Esophagus squamous epithelium (tissue), 5 donors: ENCODE measurements at regions not wholly inside any gene's neighbourhood (a gene's known extent, or its start where the extent isn't known, plus 50 kb on each side); places are given as distances from the start of the nearest gene placed in this dataset.
A peak's percentile ranks its signal among the peaks of the same experiment; 100 is the strongest.
"Not testable (repeated sequence)": the region's sequence is repeated elsewhere in the genome, so short reads cannot be mapped to it uniquely, and the experiment has no call there.

Source experiments
- DNase-seq: peaks from one replicate; lab custom pipeline; 2025; lab: John Stamatoyannopoulos, UW
- H3K27ac ChIP-seq, 4 donors: fragments of 200-600 bp; sonication (generic); one replicate each; pipeline ENCODE4 v1.5.1; 2016 to 2019; ENCODE audit warnings: mild to moderate bottlenecking in 1 of 4
- H3K27me3 ChIP-seq, 4 donors: fragments of 200-600 bp; sonication (generic); 1 replicate in 3 of 4; 2 replicates in 1 of 4; pipeline versions ENCODE4 v1.5.1 to v1.6.0; 2017 to 2021; ENCODE audit warnings: antibody characterized with exemption in 1 of 4
- H3K36me3 ChIP-seq, 3 donors: fragments of 200-600 bp; sonication (generic); one replicate each; pipeline ENCODE4 v1.5.1; 2016 to 2019
- H3K4me1 ChIP-seq, 3 donors: fragments of 200-600 bp; sonication (generic); one replicate each; pipeline ENCODE4 v1.5.1; 2017 to 2019
- H3K4me3 ChIP-seq, 4 donors: fragments of 200-600 bp; sonication (generic); 1 replicate in 3 of 4; 2 replicates in 1 of 4; pipeline ENCODE4 v1.5.1; 2016 to 2019; ENCODE audit warnings: mild to moderate bottlenecking in 2 of 4, moderate library complexity in 1 of 4
- H3K9me3 ChIP-seq, 3 donors: fragments of 200-600 bp; sonication (generic); one replicate each; pipeline ENCODE4 v1.5.1; 2016 to 2019
- POLR2A ChIP-seq, 4 donors: fragments of 450-650 bp; IDR thresholded peaks; one replicate each; pipeline ENCODE4 v1.6.1; 2017; ENCODE audit warnings: antibody characterized with exemption in 4 of 4, mild to moderate bottlenecking in 4 of 4, moderate library complexity in 3 of 4
- WGBS, 2 donors: methylation state at CpG; one replicate each; pipeline ENCODE4 v1.1.5; 2018; 5-methylcytosine and 5-hydroxymethylcytosine counted together
- intact Hi-C: fragments of 100-400 bp; cut with DNase I; formaldehyde crosslinking; loops from one replicate; pipeline ENCODE4 v1.15.0; 2022
- TF ChIP-seq, protein P1 (sequence below), 6 experiments: fragments of 450-650 bp in 4 of 6; fragments of 200-600 bp in 2 of 6; sonication (generic) in 2 of 6; IDR thresholded peaks; one replicate each; pipeline ENCODE4 v1.5.1; 2016 to 2019; ENCODE audit warnings: antibody characterized with exemption in 6 of 6, mild to moderate bottlenecking in 4 of 6, moderate library complexity in 4 of 6
- donor health status: DM: yes; HTN: yes; CAD: no.

DNA sequence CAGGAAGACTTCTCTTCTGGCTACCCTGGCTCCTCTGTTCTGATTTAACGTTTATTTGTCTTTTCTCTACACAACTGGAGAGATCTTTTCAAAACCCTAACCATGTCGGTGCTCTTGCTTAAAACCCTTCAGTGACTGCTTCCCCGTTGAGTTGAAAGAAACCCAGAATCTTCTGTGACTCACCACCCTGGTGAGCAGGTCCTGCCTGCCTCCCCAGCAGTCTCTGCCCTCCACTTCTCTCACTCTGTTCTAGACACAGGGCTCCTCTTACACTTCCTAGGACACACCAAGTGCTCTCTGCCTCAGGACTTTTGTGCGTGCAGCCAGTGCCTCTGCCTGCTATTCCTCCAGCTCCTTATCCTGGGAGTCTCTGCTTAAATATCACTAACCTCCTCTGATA lies 131.4 kb downstream of the IER5 start:
- intact Hi-C loops = no loop called here
- Histone ChIP-seq H3K27ac (peak overlapping the region in 2 of 4 donors; percentile 18 to 52), H3K4me1 (peaks cover 0 to 22% (median 0%) of the 10 kb centered on the region in 3 donors), H3K36me3 (no peaks in the 10 kb centered on the region), H3K27me3 (peaks cover 0 to 4% (median 0%) of the 10 kb centered on the region in 4 donors), H3K4me3 (no peak overlapping the region), H3K9me3 (no peaks in the 10 kb centered on the region)
- WGBS, 2 donors = 29 to 47% methylated on average over 4 of the region's 4 CpGs
- no peak for DNase-seq
- no peak for TF ChIP-seq POLR2A (IDR thresholded peaks at IDR 0.05)
- TF ChIP-seq, protein P1, sequence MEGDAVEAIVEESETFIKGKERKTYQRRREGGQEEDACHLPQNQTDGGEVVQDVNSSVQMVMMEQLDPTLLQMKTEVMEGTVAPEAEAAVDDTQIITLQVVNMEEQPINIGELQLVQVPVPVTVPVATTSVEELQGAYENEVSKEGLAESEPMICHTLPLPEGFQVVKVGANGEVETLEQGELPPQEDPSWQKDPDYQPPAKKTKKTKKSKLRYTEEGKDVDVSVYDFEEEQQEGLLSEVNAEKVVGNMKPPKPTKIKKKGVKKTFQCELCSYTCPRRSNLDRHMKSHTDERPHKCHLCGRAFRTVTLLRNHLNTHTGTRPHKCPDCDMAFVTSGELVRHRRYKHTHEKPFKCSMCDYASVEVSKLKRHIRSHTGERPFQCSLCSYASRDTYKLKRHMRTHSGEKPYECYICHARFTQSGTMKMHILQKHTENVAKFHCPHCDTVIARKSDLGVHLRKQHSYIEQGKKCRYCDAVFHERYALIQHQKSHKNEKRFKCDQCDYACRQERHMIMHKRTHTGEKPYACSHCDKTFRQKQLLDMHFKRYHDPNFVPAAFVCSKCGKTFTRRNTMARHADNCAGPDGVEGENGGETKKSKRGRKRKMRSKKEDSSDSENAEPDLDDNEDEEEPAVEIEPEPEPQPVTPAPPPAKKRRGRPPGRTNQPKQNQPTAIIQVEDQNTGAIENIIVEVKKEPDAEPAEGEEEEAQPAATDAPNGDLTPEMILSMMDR (IDR thresholded peaks at IDR 0.05) = no peak

DNA sequence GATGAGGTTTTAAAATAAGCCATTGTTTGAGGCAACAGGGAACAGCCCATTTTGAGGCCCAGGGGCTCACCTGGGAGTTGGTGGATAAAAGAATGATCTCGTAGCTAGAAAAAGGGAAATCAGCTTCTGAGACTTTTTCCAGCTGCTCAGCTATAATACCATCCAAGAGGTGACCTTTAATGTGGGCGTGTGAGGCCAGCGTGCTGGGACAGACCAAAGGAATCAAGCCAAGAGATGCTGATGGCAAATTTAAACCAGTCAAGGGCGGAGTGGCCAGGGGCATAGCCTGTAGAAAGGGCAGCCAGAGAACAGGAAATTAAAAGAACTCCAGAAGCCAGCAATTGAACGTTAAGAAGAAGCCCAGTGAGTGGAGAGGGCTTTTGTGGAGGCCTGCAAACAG lies 132.6 kb downstream of the IER5 start:
- Histone ChIP-seq H3K27me3 (peaks cover 0 to 4% (median 0%) of the 10 kb centered on the region in 4 donors), H3K9me3 (no peaks in the 10 kb centered on the region), H3K4me3 (no peak overlapping the region), H3K36me3 (no peaks in the 10 kb centered on the region), H3K27ac (no peak overlapping the region), H3K4me1 (peaks cover 0 to 22% (median 0%) of the 10 kb centered on the region in 3 donors)
- 43 to 54% methylated on average over 5 of the region's 5 CpGs for WGBS, 2 donors
- DNase-seq = no peak
- intact Hi-C loops = no loop called here
- TF ChIP-seq, protein P1 (IDR thresholded peaks at IDR 0.05) = no peak

DNA sequence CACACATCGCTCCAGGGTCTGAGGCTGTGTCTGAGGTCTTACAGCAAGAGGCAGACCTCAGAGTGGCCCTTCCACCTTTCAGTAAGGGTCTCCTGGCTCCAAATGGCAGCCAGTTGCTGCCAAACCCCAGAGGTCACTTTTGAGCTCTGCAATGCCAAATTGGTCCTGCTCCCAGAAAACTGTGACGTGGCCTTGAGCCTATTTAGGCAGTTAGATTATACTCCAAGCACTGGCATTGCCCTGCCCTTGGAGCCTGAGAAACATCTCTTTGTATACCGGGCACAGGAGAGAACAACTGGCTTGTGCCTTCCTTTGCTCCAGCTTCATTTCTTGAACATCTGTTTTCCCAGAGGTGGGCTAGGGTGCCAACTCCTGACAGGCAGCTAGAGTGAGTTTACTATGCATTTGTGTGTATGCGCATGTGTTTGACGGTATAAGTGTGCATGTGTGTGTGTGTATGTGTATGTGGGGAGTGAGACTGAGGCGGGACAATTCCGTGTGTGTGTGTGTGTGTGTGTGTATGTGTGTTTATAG lies 134.5 kb downstream of the IER5 start:
- Histone ChIP-seq H3K36me3 (no peaks in the 10 kb centered on the region), H3K4me3 (no peak overlapping the region), H3K4me1 (peaks cover 0 to 22% (median 0%) of the 10 kb centered on the region in 3 donors), H3K9me3 (peaks cover 0 to 3% (median 0%) of the 10 kb centered on the region in 3 donors), H3K27me3 (no peaks in the 10 kb centered on the region), H3K27ac (no peak overlapping the region)
- intact Hi-C loops = no loop called here
- TF ChIP-seq, protein P1 (IDR thresholded peaks at IDR 0.05) = no peak
- TF ChIP-seq POLR2A (IDR thresholded peaks at IDR 0.05) = no peak
- DNase-seq = no peak
- 85 to 88% methylated on average over 6 to 7 of the region's 7 CpGs for WGBS, 2 donors

DNA sequence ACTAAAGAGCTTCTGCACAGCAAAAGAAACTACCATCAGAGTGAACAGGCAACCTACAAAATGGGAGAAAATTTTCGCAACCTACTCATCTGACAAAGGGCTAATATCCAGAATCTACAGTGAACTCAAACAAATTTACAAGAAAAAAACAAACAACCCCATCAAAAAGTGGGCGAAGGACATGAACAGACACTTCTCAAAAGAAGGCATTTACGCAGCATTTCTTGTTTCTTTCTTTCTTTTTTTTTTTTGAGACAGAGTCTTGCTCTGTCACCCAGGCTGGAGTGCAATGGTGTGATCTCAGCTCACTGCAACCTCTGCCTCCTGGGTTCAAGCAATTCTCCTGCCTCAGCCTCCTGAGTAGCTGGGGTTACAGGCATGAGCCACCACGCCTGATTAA lies 138.2 kb downstream of the IER5 start:
- DNase-seq, intact Hi-C loops, H3K4me1 ChIP-seq, H3K27me3 ChIP-seq, H3K9me3 ChIP-seq, H3K36me3 ChIP-seq, H3K27ac ChIP-seq, H3K4me3 ChIP-seq: not testable (repeated sequence)
- 82 to 83% methylated on average over 3 of the region's 4 CpGs for WGBS, 2 donors

DNA sequence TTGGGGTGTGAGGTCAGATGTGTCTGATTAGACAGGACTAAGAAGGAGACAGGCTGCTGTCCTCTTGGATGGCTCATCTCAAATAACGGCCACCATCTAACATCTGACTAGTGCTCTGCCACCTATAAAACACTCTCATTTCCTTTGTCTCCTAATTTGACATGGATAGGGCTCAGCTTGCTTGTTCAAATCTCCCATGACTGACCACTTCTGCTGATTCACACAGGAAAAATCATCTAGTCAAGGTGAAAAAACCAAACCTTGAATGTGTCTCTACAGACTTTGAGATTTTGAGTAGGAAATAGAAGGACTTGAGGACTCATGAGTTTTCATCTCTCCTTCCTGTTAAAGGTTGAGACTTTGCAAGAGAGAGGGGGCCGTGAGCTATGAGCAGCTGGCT lies 150.6 kb downstream of the IER5 start:
- Histone ChIP-seq H3K4me3 (no peak overlapping the region), H3K4me1 (no peaks in the 10 kb centered on the region), H3K9me3 (no peaks in the 10 kb centered on the region), H3K27me3 (peaks cover 0 to 5% (median 0%) of the 10 kb centered on the region in 4 donors), H3K27ac (no peak overlapping the region), H3K36me3 (no peaks in the 10 kb centered on the region)
- 70 to 79% methylated on average over 2 of the region's 2 CpGs for WGBS, 2 donors
- no peak for DNase-seq
- intact Hi-C loops = no loop called here
- TF ChIP-seq, protein P1 (IDR thresholded peaks at IDR 0.05) = no peak
- TF ChIP-seq POLR2A (IDR thresholded peaks at IDR 0.05) = no peak

DNA sequence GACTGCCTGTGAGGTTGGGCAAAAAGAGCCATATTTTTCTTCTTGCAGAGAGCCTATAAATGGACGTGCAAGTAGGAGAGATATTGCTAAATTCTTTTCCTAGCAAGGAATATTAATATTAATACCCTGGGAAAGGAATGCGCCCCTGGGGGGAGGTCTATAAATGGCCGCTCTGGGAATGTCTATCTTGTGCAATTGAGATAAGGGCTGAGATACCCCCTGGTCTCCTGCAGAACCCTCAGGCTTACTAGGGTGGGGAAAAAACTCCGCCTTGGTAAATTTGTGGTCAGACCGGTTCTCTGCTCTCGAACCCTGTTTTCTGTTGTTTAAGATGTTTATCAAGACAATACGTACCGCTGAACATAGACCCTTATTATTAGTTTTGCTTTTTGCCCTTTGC lies 157.8 kb downstream of the IER5 start:
- WGBS, 2 donors = 92 to 95% methylated on average over 8 of the region's 8 CpGs
- H3K27me3 ChIP-seq, H3K9me3 ChIP-seq, H3K36me3 ChIP-seq, H3K4me3 ChIP-seq, intact Hi-C loops, H3K4me1 ChIP-seq, DNase-seq, H3K27ac ChIP-seq: not testable (repeated sequence)

DNA sequence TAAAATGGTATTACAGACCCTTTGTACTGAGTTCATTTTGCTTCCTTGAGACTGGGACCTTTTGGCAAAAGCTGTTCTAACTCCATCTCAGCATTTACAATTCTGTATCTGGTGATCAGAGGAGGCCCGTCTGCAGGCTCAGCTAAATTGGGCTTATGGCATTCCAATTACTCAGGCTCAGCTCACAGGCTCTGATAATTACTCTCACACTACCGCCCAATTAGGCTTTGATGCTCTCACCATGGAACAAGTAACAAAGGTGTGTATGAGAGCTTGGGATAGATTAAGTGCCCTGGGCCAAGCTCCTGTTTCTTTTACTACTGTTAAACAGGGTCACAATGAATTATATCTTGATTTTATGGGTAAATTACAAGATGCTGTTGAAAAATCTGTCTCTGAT lies 159.9 kb downstream of the IER5 start:
- DNase-seq, H3K36me3 ChIP-seq, H3K9me3 ChIP-seq, H3K4me3 ChIP-seq, H3K27ac ChIP-seq, H3K27me3 ChIP-seq, intact Hi-C loops: not testable (repeated sequence)
- peaks cover 0 to 19% (median 7%) of the 10 kb centered on the region in 3 donors for H3K4me1 ChIP-seq
- WGBS, 2 donors = 60 to 61% methylated on average over 2 of the region's 2 CpGs
